ENCODE measurements at regions not wholly inside any gene's neighbourhood (a gene's known extent, or its start where the extent isn't known, plus 50 kb on each side); places are given as distances from the start of the nearest gene placed in this dataset.

- Histone ChIP-seq H3K27me3 (ENCODE audit: control insufficient read depth in 4 of 4, insufficient read depth in 4 of 4, low read length in 3 of 4) (no peaks in the 10 kb centered on the region), H3K9me3 (ENCODE audit: control insufficient read depth in 4 of 4, low read length in 3 of 4) (peaks cover 0 to 9% (median 0%) of the 10 kb centered on the region in 4 donors), H3K27ac (ENCODE audit: low read depth in 1 of 2, low read length in 2 of 2) (no peak overlapping the region), H3K4me3 (ENCODE audit: low read depth in 1 of 3, low read length in 3 of 3) (no peak overlapping the region), H3K9ac (ENCODE audit: low read depth in 1 of 2, low read length in 2 of 2) (no peak overlapping the region), H3K36me3 (ENCODE audit: control insufficient read depth in 4 of 4, insufficient read depth in 3 of 4, low read depth in 1 of 4, low read length in 3 of 4) (no peaks in the 10 kb centered on the region), H3K4me1 (ENCODE audit: control insufficient read depth in 4 of 4, insufficient read depth in 4 of 4, low read length in 3 of 4) (no peaks in the 10 kb centered on the region)
- DNase-seq (ENCODE audit: low spot score): no peak
- 75% methylated on average over 13 of the region's 13 CpGs for WGBS
- no peak for TF ChIP-seq YY1 (IDR thresholded peaks at IDR 0.05)
- no peak for TF ChIP-seq MAX (IDR thresholded peaks at IDR 0.05)
These were observed 175.8 kb upstream of the LYZL1 start for GRCh38 chr10:29112827-29113615.

- DNase-seq (ENCODE audit: low spot score): no peak
- Histone ChIP-seq H3K27ac (ENCODE audit: low read depth in 1 of 2, low read length in 2 of 2) (no peak overlapping the region), H3K9ac (ENCODE audit: low read depth in 1 of 2, low read length in 2 of 2) (no peak overlapping the region), H3K36me3 (ENCODE audit: control insufficient read depth in 4 of 4, insufficient read depth in 3 of 4, low read depth in 1 of 4, low read length in 3 of 4) (no peaks in the 10 kb centered on the region), H3K9me3 (ENCODE audit: control insufficient read depth in 4 of 4, low read length in 3 of 4) (peaks cover 0 to 9% (median 0%) of the 10 kb centered on the region in 4 donors), H3K27me3 (ENCODE audit: control insufficient read depth in 4 of 4, insufficient read depth in 4 of 4, low read length in 3 of 4) (no peaks in the 10 kb centered on the region), H3K4me1 (ENCODE audit: control insufficient read depth in 4 of 4, insufficient read depth in 4 of 4, low read length in 3 of 4) (no peaks in the 10 kb centered on the region), H3K4me3 (ENCODE audit: low read depth in 1 of 3, low read length in 3 of 3) (no peak overlapping the region)
- 80% methylated on average over 8 of the region's 8 CpGs for WGBS
- TF ChIP-seq CTCF (IDR thresholded peaks at IDR 0.05; ENCODE audit: low read depth, low read length, missing input control) (no peak), SP1 (IDR thresholded peaks at IDR 0.05) (no peak), HNF4A (conservative IDR thresholded peaks at IDR 0.05) (no peak), GABPA (IDR thresholded peaks at IDR 0.05 in 1 of 2, conservative IDR thresholded peaks at IDR 0.05 in 1 of 2) (no peak), RAD21 (IDR thresholded peaks at IDR 0.05) (no peak), EGR1 (IDR thresholded peaks at IDR 0.05; ENCODE audit: low read depth in 2 of 2) (no peak), MAX (IDR thresholded peaks at IDR 0.05) (no peak), TAF1 (conservative IDR thresholded peaks at IDR 0.05) (no peak), FOXA1 (IDR thresholded peaks at IDR 0.05) (no peak), FOXA2 (IDR thresholded peaks at IDR 0.05) (no peak), YY1 (IDR thresholded peaks at IDR 0.05) (no peak), RXRA (IDR thresholded peaks at IDR 0.05) (no peak), REST (IDR thresholded peaks at IDR 0.05) (no peak), HNF4G (IDR thresholded peaks at IDR 0.05) (no peak)
These were observed 175.3 kb upstream of the LYZL1 start for GRCh38 chr10:29113616-29113945.
